ENCODE measurements at regions not wholly inside any gene's neighbourhood (a gene's known extent, or its start where the extent isn't known, plus 50 kb on each side); places are given as distances from the start of the nearest gene placed in this dataset.

- TF ChIP-seq CTCF (IDR thresholded peaks at IDR 0.05 in 2 of 3, conservative IDR thresholded peaks at IDR 0.05 in 1 of 3; ENCODE audit: control insufficient read depth in 2 of 3, extremely low read depth in 1 of 3, insufficient read depth in 1 of 3, low read depth in 3 of 3, low read length in 3 of 3) (no peak), POLR2A (IDR thresholded peaks at IDR 0.05; ENCODE audit: low read depth, low read length) (no peak)
Observed at GRCh38 chr4:126843492-126844067, 789.2 kb upstream of the INTU start.
